ENCODE measurements at regions not wholly inside any gene's neighbourhood (a gene's known extent, or its start where the extent isn't known, plus 50 kb on each side); places are given as distances from the start of the nearest gene placed in this dataset.

GRCh38 chr4:135838889-135839288, 1637.3 kb upstream of the PABPC4L start:
- H3K36me3 Mint-ChIP-seq, result no peaks in the 10 kb centered on the region
- Histone ChIP-seq H3K36me3 (replicated peaks in 1 of 2; ENCODE audit: control insufficient read depth in 1 of 2, insufficient read depth in 2 of 2, low read length in 2 of 2) (no peaks in the 10 kb centered on the region), H3K9ac (ENCODE audit: insufficient read depth, low read length, poor library complexity, severe bottlenecking) (no peak overlapping the region), H3K79me2 (ENCODE audit: insufficient read depth, low read length) (no peaks in the 10 kb centered on the region), H3K4me1 (ENCODE audit: control insufficient read depth in 1 of 2, insufficient read depth in 2 of 2, low read length in 2 of 2) (no peaks in the 10 kb centered on the region), H3K4me3 (replicated peaks in 1 of 3; ENCODE audit: low read depth in 2 of 3, low read length in 3 of 3) (no peak overlapping the region), H3K27me3 (ENCODE audit: control insufficient read depth in 2 of 2, insufficient read depth in 2 of 2, low read length in 2 of 2) (no peaks in the 10 kb centered on the region), H3K9me3 (replicated peaks in 1 of 2; ENCODE audit: control insufficient read depth in 1 of 2, insufficient read depth in 1 of 2, low read length in 2 of 2) (no peaks in the 10 kb centered on the region), H2AFZ (ENCODE audit: insufficient read depth, low read depth, low read length, poor library complexity, severe bottlenecking) (no peak overlapping the region), H3K27ac (ENCODE audit: low read depth in 1 of 2, low read length in 2 of 2) (no peak overlapping the region), H4K20me1 (ENCODE audit: insufficient read depth, low read length) (no peaks in the 10 kb centered on the region), H3K4me2 (replicated peaks; ENCODE audit: extremely low read depth, low read length, poor library complexity, severe bottlenecking) (no peak overlapping the region)
- H3K27ac Mint-ChIP-seq, result no peak overlapping the region
- peaks cover 0 to 2% (median 0%) of the 10 kb centered on the region in 7 donors for H3K9me3 Mint-ChIP-seq
- no peak overlapping the region for H3K4me3 Mint-ChIP-seq
- no CpG with 5 or more reads among the region's 1 CpG for WGBS (ENCODE audit: insufficient coverage)
- intact Hi-C loops (cut with micrococcal nuclease), result no loop called here
- H3K4me1 Mint-ChIP-seq, result no peaks in the 10 kb centered on the region
- peaks cover 0 to 2% (median 0%) of the 10 kb centered on the region in 3 donors for H3K27me3 Mint-ChIP-seq (ENCODE audit: low read depth in 3 of 3)
- no peak for DNase-seq
- no peak for TF ChIP-seq CTCF (IDR thresholded peaks at IDR 0.05)

GRCh38 chr4:135834471-135834870, 1632.9 kb upstream of the PABPC4L start:
- Histone ChIP-seq H3K9ac (ENCODE audit: insufficient read depth, low read length, poor library complexity, severe bottlenecking) (no peak overlapping the region), H2AFZ (ENCODE audit: insufficient read depth, low read depth, low read length, poor library complexity, severe bottlenecking) (no peak overlapping the region), H3K4me2 (replicated peaks; ENCODE audit: extremely low read depth, low read length, poor library complexity, severe bottlenecking) (no peak overlapping the region), H3K79me2 (ENCODE audit: insufficient read depth, low read length) (no peaks in the 10 kb centered on the region), H3K36me3 (replicated peaks in 1 of 2; ENCODE audit: control insufficient read depth in 1 of 2, insufficient read depth in 2 of 2, low read length in 2 of 2) (no peaks in the 10 kb centered on the region), H3K9me3 (replicated peaks in 1 of 2; ENCODE audit: control insufficient read depth in 1 of 2, insufficient read depth in 1 of 2, low read length in 2 of 2) (no peaks in the 10 kb centered on the region), H3K4me1 (ENCODE audit: control insufficient read depth in 1 of 2, insufficient read depth in 2 of 2, low read length in 2 of 2) (no peaks in the 10 kb centered on the region), H3K27me3 (ENCODE audit: control insufficient read depth in 2 of 2, insufficient read depth in 2 of 2, low read length in 2 of 2) (no peaks in the 10 kb centered on the region), H3K27ac (ENCODE audit: low read depth in 1 of 2, low read length in 2 of 2) (no peak overlapping the region), H4K20me1 (ENCODE audit: insufficient read depth, low read length) (no peaks in the 10 kb centered on the region), H3K4me3 (replicated peaks in 1 of 3; ENCODE audit: low read depth in 2 of 3, low read length in 3 of 3) (no peak overlapping the region)
- 100% methylated on average over 2 of the region's 2 CpGs for WGBS (ENCODE audit: insufficient coverage)
- no peaks in the 10 kb centered on the region for H3K4me1 Mint-ChIP-seq
- no peak overlapping the region for H3K27ac Mint-ChIP-seq
- TF ChIP-seq CTCF (IDR thresholded peaks at IDR 0.05), result no peak
- peaks cover 0 to 2% (median 0%) of the 10 kb centered on the region in 7 donors for H3K9me3 Mint-ChIP-seq
- no peak overlapping the region for H3K4me3 Mint-ChIP-seq
- peaks cover 0 to 2% (median 0%) of the 10 kb centered on the region in 3 donors for H3K27me3 Mint-ChIP-seq (ENCODE audit: low read depth in 3 of 3)
- H3K36me3 Mint-ChIP-seq, result no peaks in the 10 kb centered on the region
- intact Hi-C loops (cut with micrococcal nuclease), result no loop called here
- DNase-seq, result no peak
